Endothelial cell of umbilical vein (primary cell): ENCODE measurements at regions not wholly inside any gene's neighbourhood (a gene's known extent, or its start where the extent isn't known, plus 50 kb on each side); places are given as distances from the start of the nearest gene placed in this dataset.

Experiments
- BruUV-seq: library from RNA; stranded (reverse); fragments of 400-500 nt; replicated peaks from 2 replicates; lab custom pipeline; 2021; lab: Mats Ljungman, UMichigan
- CTCF ChIA-PET: fragments of 300-600, 350-600 bp; sonication (Branson Sonifier 250); formaldehyde crosslinking; loops from one replicate; lab custom pipeline; 2021; ENCODE audit warnings: antibody characterized with exemption, inconsistent platforms; lab: Charles Lee
- POLR2A ChIA-PET: fragments of 300-600, 350-600 bp; sonication (Branson Sonifier 250); formaldehyde crosslinking; loops from one replicate; lab custom pipeline; 2021; ENCODE audit warnings: antibody characterized with exemption, inconsistent platforms; lab: Charles Lee
- DNase-seq: peaks from one replicate; pipeline ENCODE4 v3.0.0-alpha.2; 2011; ENCODE audit warnings: low read depth, low spot score
- FAIRE-seq: peaks from 2 replicates; lab custom pipeline; 2011; peaks lifted over from hg19 to GRCh38; lab: Jason Lieb, UNC
- H2AFZ ChIP-seq: 2 replicates; pipeline ENCODE4 v1.6.0; 2012; ENCODE audit warnings: low read depth, low read length, control low read depth, inconsistent platforms
- H3K27ac ChIP-seq: 2 replicates; pipeline ENCODE4 v1.5.1; 2011; ENCODE audit warnings: low read depth, mild to moderate bottlenecking, control low read depth, low read length, moderate library complexity; ENCODE audit not compliant: insufficient read depth
- H3K27me3 ChIP-seq, 2 experiments: 2 replicates each; pipeline versions ENCODE4 v1.6.0 to v1.6.1; 2011; ENCODE audit warnings: low read length in 2 of 2, mixed read lengths in 1 of 2; ENCODE audit not compliant: control insufficient read depth in 2 of 2, insufficient read depth in 2 of 2
- H3K36me3 ChIP-seq, 2 experiments: 2 replicates in 1 of 2; 3 replicates in 1 of 2; pipeline ENCODE4 v1.5.1; 2011; ENCODE audit warnings: low read length in 2 of 2, mild to moderate bottlenecking in 1 of 2, moderate library complexity in 1 of 2; ENCODE audit not compliant: control insufficient read depth in 2 of 2, insufficient read depth in 2 of 2; ENCODE audit errors: extremely low read depth in 1 of 2
- H3K4me1 ChIP-seq: 3 replicates; pipeline ENCODE4 v1.5.1; 2011; ENCODE audit warnings: mild to moderate bottlenecking, low read length; ENCODE audit not compliant: control insufficient read depth, insufficient read depth; ENCODE audit errors: extremely low read depth
- H3K4me2 ChIP-seq: 2 replicates; pipeline ENCODE4 v1.6.1; 2011; ENCODE audit warnings: low read length, control low read depth, mixed read lengths; ENCODE audit not compliant: insufficient read depth
- H3K4me3 ChIP-seq, 3 experiments: fragments of 200-600 bp in 1 of 3; sonication (generic), shearing (Covaris generic) in 1 of 3; replicated peaks in 1 of 3; 2 replicates each; pipeline ENCODE4 v1.5.1; 2011 to 2016; ENCODE audit warnings: control low read depth in 3 of 3, low read length in 3 of 3, mild to moderate bottlenecking in 2 of 3, inconsistent platforms in 1 of 3, low read depth in 1 of 3, moderate library complexity in 1 of 3; ENCODE audit not compliant: insufficient read depth in 1 of 3
- H3K79me2 ChIP-seq: 2 replicates; pipeline ENCODE4 v1.6.0; 2012; ENCODE audit warnings: low read length, inconsistent platforms; ENCODE audit not compliant: control insufficient read depth, insufficient read depth
- H3K9ac ChIP-seq: replicated peaks from 2 replicates; pipeline ENCODE3; 2011; ENCODE audit warnings: low read length, control low read depth; ENCODE audit not compliant: insufficient read depth; ENCODE audit errors: extremely low read depth
- H3K9me1 ChIP-seq: replicated peaks from 3 replicates; pipeline ENCODE4 v1.6.0; 2011; ENCODE audit warnings: mild to moderate bottlenecking, low read length; ENCODE audit not compliant: control insufficient read depth, insufficient read depth; ENCODE audit errors: extremely low read depth
- H3K9me3 ChIP-seq: replicated peaks from 2 replicates; pipeline ENCODE4 v1.5.1; 2012; ENCODE audit warnings: low read length, inconsistent platforms; ENCODE audit not compliant: control insufficient read depth, insufficient read depth
- H4K20me1 ChIP-seq: replicated peaks from 2 replicates; pipeline ENCODE3; 2011; ENCODE audit warnings: mild to moderate bottlenecking, low read length; ENCODE audit not compliant: control insufficient read depth, insufficient read depth; ENCODE audit errors: extremely low read depth
- CTCF ChIP-seq, 2 donors: IDR thresholded peaks; 1 replicate in 1 of 2; 2 replicates in 1 of 2; pipeline ENCODE4 v1.5.1; 2011; ENCODE audit warnings: low read length in 2 of 2, mild to moderate bottlenecking in 2 of 2, moderate library complexity in 2 of 2, control low read depth in 1 of 2, inconsistent platforms in 1 of 2, low read depth in 1 of 2; ENCODE audit not compliant: insufficient read depth in 1 of 2; ENCODE audit errors: extremely low read depth in 1 of 2
- EZH2 ChIP-seq: IDR thresholded peaks from 2 replicates; pipeline ENCODE4 v1.6.1; 2012; ENCODE audit warnings: borderline replicate concordance, low read depth, mild to moderate bottlenecking, moderate library complexity, low read length, inconsistent platforms; ENCODE audit not compliant: severe bottlenecking
- FOS ChIP-seq: IDR thresholded peaks from 2 replicates; pipeline ENCODE4 v1.6.1; 2011; ENCODE audit warnings: mild to moderate bottlenecking, low read length, moderate library complexity, borderline replicate concordance; ENCODE audit not compliant: insufficient read depth
- GATA2 ChIP-seq: IDR thresholded peaks from 2 replicates; pipeline ENCODE4 v1.7.0; 2011; ENCODE audit warnings: low read depth, mild to moderate bottlenecking, moderate library complexity, mixed read lengths, low read length; ENCODE audit not compliant: insufficient read length, insufficient read depth
- JUN ChIP-seq: IDR thresholded peaks from 2 replicates; pipeline ENCODE4 v1.6.1; 2011; ENCODE audit warnings: borderline replicate concordance, low read depth; ENCODE audit not compliant: insufficient read length, insufficient read depth
- MAX ChIP-seq: IDR thresholded peaks from 2 replicates; pipeline ENCODE4 v1.6.1; 2011; ENCODE audit not compliant: insufficient read depth, insufficient read length
- MYC ChIP-seq: IDR thresholded peaks from one replicate; pipeline ENCODE4 v1.6.1; 2011; ENCODE audit warnings: mild to moderate bottlenecking, low read depth, low read length
- POLR2A ChIP-seq: IDR thresholded peaks from 2 replicates; pipeline ENCODE4 v1.6.1; 2012; ENCODE audit warnings: low read depth, mild to moderate bottlenecking, control low read depth, low read length
- POLR2AphosphoS5 ChIP-seq: IDR thresholded peaks from 2 replicates; pipeline ENCODE4 v1.6.1; 2012; ENCODE audit warnings: low read depth, mild to moderate bottlenecking, control low read depth, low read length, moderate library complexity; ENCODE audit not compliant: insufficient read depth
- dilution Hi-C: fragments of 300-500 bp; cut with MboI; formaldehyde crosslinking; loops from one replicate; pipeline ENCODE4 v1.15.0; 2019; ENCODE audit warnings: low sequenced_read_pairs; ENCODE audit not compliant: extremely low pct_ligation_motif_present
- intact Hi-C: fragments of 100-400 bp; cut with micrococcal nuclease; formaldehyde crosslinking; loops from one replicate; pipeline ENCODE4 v1.10.0; 2022

GRCh38 chr20:11847827-11848226 lies 69.9 kb upstream of the BTBD3 start:
- Histone ChIP-seq H3K9ac (no peak overlapping the region), H4K20me1 (no peaks in the 10 kb centered on the region), H3K4me1 (no peaks in the 10 kb centered on the region), H3K27me3 (no peaks in the 10 kb centered on the region), H2AFZ (no peak overlapping the region), H3K27ac (no peak overlapping the region), H3K4me3 (no peak overlapping the region), H3K9me3 (no peaks in the 10 kb centered on the region), H3K9me1 (no peaks in the 10 kb centered on the region), H3K4me2 (no peak overlapping the region), H3K36me3 (no peaks in the 10 kb centered on the region), H3K79me2 (no peaks in the 10 kb centered on the region)
- FAIRE-seq, result no peak
- dilution Hi-C loops (no loop called here), intact Hi-C loops (loop anchor here (5.0 kb wide), 1 partner anchor 36 kb away; no protein-coding TSS in a partner anchor)
- TF ChIP-seq EZH2 (no peak), CTCF (IDR thresholded peaks at IDR 0.05; ENCODE audit: extremely low read depth in 1 of 2, insufficient read depth in 1 of 2, low read depth in 1 of 2, low read length in 2 of 2) (no peak), JUN (no peak), MYC (no peak), POLR2A (no peak), POLR2AphosphoS5 (no peak), FOS (no peak), GATA2 (no peak), MAX (no peak)
- ChIA-PET POLR2A (no interaction called here), CTCF (no interaction called here)
- no TSS peak for BruUV-seq
- DNase-seq, result peak; percentile 33
